ENCODE measurements at regions not wholly inside any gene's neighbourhood (a gene's known extent, or its start where the extent isn't known, plus 50 kb on each side); places are given as distances from the start of the nearest gene placed in this dataset.

DNA sequence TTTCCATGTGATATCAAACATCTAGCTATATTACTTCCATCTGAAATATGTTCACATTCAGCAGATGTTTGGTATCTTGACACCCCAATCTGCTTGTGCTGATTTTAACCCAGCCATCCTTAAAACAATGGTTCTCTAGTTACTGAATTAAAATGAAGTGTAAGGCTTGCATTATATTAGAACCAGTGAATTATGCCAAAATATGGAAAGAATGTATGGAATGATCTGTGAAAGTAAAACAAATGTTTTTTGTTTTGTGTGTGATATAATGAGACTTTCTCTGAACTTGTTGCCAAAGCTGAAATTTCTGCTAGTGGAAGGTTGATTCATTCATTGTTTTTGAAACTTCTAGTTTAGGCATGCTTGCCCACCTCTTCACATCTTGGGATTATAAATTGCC is 317.1 kb downstream of the MEX3B start:
- TF ChIP-seq, protein P1, sequence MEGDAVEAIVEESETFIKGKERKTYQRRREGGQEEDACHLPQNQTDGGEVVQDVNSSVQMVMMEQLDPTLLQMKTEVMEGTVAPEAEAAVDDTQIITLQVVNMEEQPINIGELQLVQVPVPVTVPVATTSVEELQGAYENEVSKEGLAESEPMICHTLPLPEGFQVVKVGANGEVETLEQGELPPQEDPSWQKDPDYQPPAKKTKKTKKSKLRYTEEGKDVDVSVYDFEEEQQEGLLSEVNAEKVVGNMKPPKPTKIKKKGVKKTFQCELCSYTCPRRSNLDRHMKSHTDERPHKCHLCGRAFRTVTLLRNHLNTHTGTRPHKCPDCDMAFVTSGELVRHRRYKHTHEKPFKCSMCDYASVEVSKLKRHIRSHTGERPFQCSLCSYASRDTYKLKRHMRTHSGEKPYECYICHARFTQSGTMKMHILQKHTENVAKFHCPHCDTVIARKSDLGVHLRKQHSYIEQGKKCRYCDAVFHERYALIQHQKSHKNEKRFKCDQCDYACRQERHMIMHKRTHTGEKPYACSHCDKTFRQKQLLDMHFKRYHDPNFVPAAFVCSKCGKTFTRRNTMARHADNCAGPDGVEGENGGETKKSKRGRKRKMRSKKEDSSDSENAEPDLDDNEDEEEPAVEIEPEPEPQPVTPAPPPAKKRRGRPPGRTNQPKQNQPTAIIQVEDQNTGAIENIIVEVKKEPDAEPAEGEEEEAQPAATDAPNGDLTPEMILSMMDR (IDR thresholded peaks at IDR 0.05) = no peak
- TF ChIP-seq ZFX (IDR thresholded peaks at IDR 0.05; ENCODE audit: borderline replicate concordance) = no peak
